GM12872 (cell line): ENCODE measurements at regions not wholly inside any gene's neighbourhood (a gene's known extent, or its start where the extent isn't known, plus 50 kb on each side); places are given as distances from the start of the nearest gene placed in this dataset.

Experiments used
- CTCF ChIP-seq: IDR thresholded peaks from 3 replicates; pipeline ENCODE4 v1.5.1; 2011; ENCODE audit warnings: low read depth, mild to moderate bottlenecking, low read length, moderate library complexity; ENCODE audit not compliant: insufficient read depth

GRCh38 chr5:166746506-166746905, 1544.9 kb upstream of the WWC1 start:
- TF ChIP-seq CTCF = no peak

DNA sequence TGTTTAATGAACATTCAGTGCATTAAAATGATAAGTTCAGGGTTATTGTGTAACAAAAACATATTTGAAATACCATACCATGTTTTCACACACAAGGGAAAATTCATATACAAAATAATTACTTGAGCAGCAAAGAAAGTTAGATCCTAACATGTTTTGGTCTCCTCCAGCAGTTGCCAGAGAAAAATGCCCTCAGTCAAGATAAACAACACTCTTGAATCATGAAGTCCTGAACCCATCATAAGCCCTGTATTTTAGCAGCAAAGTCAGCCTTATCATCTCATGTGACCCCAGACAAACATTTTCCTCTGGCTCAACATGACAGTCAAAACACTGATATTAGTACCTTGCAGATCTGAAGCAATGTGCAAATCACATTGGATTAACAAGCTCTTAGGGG, 1541.1 kb upstream of the WWC1 start:
- no peak for TF ChIP-seq CTCF

GRCh38 chr5:166758151-166758550, 1533.3 kb upstream of the WWC1 start:
- TF ChIP-seq CTCF = no peak

- TF ChIP-seq CTCF = no peak
These were observed 1523.6 kb upstream of the WWC1 start for GRCh38 chr5:166767858-166768257.

DNA sequence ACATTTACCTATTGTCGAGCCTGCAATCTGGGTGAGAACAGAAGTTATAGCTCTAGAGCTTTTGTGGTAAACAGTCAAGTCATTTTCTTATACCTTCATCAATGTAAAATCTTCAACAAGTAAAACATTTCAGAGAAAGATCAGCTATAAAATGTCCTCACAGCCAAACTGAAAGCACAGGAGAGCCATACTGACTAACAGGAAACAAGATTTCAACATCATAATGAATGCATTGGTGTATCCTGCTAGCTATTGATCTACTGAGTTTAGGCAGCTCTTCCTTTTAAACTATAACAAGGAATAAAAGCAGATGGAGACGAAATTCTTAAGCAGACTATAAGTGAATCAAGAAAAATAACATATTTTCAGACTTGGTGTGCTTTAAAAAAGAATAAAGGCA, 1522.9 kb upstream of the WWC1 start:
- no peak for TF ChIP-seq CTCF

- TF ChIP-seq CTCF = no peak
These were observed 1518.7 kb upstream of the WWC1 start for GRCh38 chr5:166772770-166773169.

- no peak for TF ChIP-seq CTCF
These were observed 1509.7 kb upstream of the WWC1 start for GRCh38 chr5:166781737-166782136.

DNA sequence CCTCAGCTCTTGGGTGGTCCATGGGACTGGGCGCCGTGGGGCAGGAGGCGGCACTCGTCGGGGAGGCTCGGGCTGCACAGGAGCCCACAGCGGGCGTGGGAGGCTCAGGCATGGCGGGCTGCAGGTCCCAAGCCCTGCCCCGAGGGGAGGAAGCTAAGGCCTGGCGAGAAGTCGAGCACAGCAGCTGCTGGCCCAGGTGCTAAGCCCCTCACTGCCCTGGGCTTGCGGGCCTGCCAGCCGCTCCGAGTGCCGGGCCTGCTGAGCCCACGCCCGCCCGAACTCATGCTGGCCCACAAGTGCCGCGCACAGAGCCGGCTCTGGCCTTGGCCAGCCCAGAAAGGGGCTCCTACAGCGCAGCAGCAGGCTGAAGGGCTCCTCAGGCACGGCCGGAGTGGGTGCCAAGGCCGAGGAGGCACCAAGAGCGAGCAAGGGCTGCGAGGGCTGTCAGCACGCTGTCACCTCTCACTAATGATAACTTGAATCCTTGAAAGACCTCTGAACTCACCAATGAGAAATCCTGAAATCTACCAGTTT, 1506.8 kb upstream of the WWC1 start:
- TF ChIP-seq CTCF = no peak
